ENCODE measurements at regions not wholly inside any gene's neighbourhood (a gene's known extent, or its start where the extent isn't known, plus 50 kb on each side); places are given as distances from the start of the nearest gene placed in this dataset.
"Not testable (repeated sequence)": the region's sequence is repeated elsewhere in the genome, so short reads cannot be mapped to it uniquely, and the experiment has no call there.

GRCh38 chr4:34922325-34922724, 1322.0 kb downstream of the ARAP2 start:
- DNase-seq, result no peak

DNA sequence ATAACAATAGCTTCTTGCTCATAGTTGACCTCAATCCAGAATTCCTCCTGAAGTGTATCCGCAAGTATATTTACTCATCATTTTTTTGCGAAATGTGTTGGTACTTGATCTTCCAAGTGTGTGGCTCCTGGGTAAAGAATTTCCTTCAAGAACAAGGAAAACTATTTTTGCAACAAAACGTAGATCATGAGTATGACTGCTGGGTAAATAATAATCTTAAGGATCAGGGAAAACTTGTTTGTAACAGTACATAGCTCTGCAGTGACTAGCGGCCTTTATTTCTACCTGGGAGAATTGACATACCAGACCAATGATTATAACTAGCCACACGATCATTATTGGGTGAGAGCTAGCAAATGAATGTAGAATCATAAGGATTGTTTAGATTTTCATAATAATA, 1311.7 kb downstream of the ARAP2 start:
- no peak for DNase-seq

GRCh38 chr4:34935739-34936138, 1308.6 kb downstream of the ARAP2 start:
- DNase-seq, result no peak

DNA sequence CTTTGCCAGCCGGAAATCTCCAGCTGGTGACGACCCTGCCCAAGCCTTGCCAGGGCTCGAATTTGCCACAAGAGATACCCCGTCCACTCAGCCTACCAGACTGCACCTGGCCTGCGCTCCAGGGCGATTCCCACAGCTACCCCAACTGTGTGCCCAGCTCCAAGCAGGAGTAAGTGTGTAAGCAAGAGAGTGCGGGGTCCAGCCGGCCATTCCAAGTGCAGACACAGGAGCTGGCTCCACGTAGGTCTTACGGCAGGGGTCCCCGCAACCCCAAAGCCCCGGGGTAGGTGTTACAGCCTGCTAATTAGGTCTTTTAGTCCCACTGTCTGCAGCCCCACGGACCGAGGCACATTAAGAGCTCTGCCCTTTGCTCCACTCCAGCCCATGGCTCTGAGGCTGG, 1305.2 kb downstream of the ARAP2 start:
- DNase-seq, result no peak

- no peak for DNase-seq
These were observed 1300.5 kb downstream of the ARAP2 start for GRCh38 chr4:34943741-34944386.

DNA sequence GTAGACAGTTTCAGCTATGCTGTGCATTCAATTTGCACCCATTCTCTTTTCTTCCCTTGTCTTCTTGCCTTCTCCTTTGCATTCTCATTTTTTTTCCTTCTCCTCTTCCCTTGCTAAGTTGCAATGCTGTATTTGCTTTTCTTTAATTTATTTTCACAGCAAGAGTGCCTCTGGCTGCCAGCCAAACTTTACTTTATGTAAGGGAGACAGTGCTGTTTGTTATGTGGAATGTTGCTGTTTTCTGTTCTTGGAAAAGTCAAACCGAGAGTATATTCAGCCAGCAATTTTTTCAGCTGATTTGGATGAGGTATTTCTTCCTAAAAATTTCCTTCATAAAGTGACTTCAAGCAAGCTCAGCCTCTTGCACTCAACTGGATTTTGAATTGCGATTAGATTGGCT, 1293.4 kb downstream of the ARAP2 start:
- DNase-seq, result no peak

- no peak for DNase-seq
These were observed 1291.0 kb downstream of the ARAP2 start for GRCh38 chr4:34953145-34953799.

DNA sequence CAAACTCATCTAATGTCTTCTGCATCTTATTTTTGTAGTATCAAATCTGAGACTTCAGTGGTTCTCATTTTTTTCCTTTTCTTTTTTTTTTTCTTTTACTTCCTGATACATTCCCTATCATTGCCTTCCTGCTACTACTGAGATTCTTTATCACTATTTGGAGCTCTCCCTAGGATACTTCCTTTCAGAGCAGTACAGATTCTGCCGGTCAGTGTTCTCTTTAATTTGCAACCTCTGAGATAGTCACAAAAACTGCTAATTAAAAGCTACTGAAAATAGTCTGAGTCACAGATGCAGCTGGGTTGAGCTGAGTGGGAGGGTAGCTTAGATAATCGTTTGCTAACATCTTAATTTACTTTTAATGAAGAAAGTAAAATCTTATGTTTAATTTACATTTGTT, 1279.7 kb downstream of the ARAP2 start:
- no peak for DNase-seq

DNA sequence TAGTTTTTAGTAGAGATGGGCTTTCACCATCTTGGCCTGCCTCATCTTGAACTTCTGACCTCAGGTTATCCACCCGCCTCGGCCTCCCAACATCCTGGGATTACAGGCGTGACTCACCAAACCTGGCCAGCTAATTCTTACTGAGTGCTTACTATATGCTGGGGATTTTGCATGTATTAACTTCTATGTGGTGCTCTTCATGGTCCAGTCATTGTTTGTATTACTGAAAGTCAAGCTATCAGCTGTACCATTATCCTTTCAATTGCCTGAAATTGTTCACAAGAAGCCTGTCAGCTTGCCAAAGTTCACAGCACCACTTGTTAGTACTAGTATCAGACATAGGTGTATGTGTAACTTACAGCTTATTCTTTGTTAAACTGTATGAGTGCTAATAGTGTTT, 1272.1 kb downstream of the ARAP2 start:
- DNase-seq, result no peak

DNA sequence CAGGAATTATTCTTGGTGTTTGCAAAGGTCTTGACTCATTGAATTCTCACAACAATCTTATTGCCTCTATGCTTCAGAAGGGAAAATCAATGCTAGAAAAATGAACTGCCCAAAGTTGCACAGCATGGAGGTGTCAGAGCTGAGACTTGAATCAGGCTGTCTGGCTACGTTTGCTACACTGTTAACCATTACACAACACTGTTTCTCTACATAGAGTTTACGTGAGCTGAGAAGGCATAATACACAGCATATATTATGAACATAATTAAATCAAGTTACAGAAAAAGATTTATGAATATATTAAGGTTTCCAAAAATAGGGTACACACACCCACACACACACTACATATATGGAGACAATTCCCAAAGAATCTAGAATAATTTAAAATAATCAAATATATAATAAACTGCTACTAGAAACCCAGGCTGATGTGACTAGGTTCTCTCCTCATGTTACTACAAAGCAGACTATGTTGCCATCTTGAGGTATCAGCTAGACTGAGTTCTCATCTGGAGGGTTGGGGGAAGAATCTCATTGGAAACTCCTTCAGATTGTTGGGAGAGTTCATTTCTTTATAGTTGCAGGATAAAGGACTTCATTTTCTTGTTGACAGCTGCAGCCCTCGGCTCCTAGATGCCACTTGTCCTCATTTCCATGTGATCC, 1270.5 kb downstream of the ARAP2 start:
- DNase-seq, result no peak

GRCh38 chr4:34974313-34974680, 1270.0 kb downstream of the ARAP2 start:
- no peak for DNase-seq

GRCh38 chr4:35021222-35021621, 1223.1 kb downstream of the ARAP2 start:
- not testable (repeated sequence) for DNase-seq

GRCh38 chr4:35025152-35025834, 1219.0 kb downstream of the ARAP2 start:
- no peak for DNase-seq

DNA sequence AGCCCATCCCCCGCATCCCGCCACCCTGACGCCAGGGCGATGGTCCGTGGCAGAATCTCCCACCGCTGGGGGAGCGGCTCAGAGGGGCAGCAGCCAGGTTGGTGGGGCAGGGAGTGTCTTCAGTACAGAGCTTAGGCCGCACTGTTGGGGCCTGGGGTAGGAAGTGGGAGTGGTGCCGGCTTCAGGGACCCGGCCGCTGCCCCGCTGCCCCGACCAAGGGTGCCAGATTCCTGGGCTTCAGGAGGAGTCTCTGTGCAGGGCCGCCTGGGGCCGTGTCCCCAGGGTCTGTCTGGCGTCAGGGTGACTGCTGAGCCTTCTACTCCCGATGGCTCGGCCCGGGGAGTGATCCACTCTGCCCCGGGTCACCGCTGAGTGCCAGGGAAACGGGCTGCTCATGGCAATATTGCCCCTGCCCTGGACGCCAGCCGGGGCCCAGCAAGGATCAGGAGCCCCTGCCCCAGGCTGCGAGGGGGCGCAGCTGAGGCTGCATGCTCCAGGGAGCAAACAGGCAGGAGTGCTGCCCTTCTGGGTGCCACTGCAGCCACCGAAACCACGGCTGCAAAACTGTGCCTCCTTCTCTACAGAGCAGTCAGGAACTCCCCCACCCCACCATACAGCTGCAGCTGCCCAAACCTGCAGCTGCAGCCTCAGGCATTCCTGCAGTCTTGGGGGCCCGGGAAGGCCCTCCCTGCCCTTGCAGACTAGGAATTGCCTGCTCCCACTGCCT, 1206.1 kb downstream of the ARAP2 start:
- DNase-seq, result no peak

GRCh38 chr4:35038845-35039244, 1205.5 kb downstream of the ARAP2 start:
- DNase-seq, result no peak

GRCh38 chr4:35052546-35052945, 1191.8 kb downstream of the ARAP2 start:
- no peak for DNase-seq

DNA sequence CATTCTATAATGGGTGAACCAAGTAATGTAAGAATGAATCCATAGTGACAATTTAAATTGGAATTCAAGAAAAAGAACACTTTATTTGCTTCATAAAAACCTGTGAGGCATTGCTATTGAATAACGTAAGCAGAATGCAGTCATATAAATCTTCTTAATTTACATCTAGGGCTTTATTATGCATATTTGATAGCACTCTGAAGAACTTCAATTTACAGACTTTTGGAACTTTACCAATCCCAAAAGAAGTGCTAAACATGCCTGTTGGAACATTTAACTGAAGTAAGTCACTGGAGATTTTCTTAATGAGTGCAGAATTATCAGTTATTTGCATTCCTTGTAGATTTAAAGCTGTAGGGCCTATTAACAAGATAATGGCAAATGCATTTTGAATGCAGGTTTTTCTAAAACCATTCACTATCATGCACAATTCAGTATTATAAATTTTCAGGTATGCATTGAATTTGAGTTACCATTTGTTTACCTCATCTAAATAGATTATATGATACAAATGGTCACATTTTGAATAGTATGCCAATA, 1181.2 kb downstream of the ARAP2 start:
- no peak for DNase-seq

- DNase-seq, result no peak
These were observed 1177.9 kb downstream of the ARAP2 start for GRCh38 chr4:35066406-35066805.

GRCh38 chr4:35080799-35081198, 1163.5 kb downstream of the ARAP2 start:
- DNase-seq, result no peak

DNA sequence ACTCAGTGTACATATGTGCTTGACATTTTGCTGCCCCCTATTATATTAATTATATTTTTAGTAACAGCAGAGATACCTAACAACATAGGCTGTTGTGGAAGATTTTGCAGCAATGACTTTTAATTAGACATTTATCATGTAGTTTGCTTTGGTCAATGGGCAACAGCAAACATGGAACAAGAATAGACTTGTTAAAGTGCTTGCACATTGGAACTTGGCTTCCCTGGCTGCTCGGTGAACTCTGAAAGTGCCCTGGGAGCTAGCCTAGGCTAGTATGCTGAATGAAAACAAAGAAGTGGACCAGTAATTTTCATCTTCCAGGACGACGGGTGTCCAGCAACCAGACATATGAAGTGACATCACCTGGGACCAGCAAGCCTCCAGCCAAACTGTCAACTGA, 1157.1 kb downstream of the ARAP2 start:
- DNase-seq, result no peak

DNA sequence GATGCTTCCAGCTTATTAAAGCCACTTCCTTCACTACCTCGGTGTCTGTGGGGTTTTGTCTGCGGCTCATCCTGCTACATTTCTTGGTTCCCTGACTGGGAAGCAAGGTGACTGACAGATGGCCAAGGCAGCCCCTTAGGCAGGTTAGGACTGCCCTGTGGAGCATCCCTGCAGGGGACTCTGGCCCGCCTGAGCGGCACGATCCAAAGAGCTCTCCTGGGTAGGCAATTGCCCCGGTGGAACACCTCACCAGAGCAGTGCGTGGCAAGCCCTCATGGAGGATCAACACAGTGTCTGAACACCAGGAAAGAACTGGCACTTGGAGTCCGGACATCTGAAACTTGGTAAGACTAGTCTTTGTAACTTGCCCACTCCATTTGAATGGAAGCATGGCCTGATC, 1143.4 kb downstream of the ARAP2 start:
- DNase-seq, result no peak

- no peak for DNase-seq
These were observed 1142.2 kb downstream of the ARAP2 start for GRCh38 chr4:35102066-35102465.

GRCh38 chr4:35105486-35105885, 1138.8 kb downstream of the ARAP2 start:
- no peak for DNase-seq

All from activated CD4-positive, alpha-beta T cell treated with anti-CD3 and anti-CD28 coated beads, Interleukin-10, Interleukin-2, amounts not matched to agents 100 ng/mL and 50 ng/mL, durations not matched to agents 16 hours and 8 hours (primary cell).